ENCODE measurements at regions not wholly inside any gene's neighbourhood (a gene's known extent, or its start where the extent isn't known, plus 50 kb on each side); places are given as distances from the start of the nearest gene placed in this dataset.

DNA sequence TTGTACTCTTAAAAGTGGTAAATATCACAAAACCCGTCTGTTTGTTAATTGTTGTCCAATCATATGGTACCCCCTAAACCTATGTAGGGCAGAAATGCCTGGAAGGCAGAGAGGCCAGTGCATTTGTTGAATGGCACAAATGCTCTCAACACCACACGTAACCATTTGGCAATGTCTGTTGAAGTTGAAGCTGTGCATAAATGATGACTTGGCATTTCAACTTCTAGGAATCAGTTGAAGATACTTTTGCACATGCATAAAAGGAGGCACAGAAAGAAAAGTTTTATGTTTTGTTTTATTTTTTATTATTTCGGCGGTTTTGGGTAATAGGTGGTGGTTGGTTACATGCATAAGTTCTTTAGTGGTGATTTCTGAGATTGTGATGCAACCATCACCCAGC lies 246.6 kb downstream of the TAF11L14 start:
- Mint-ChIP-seq H3K36me3 (no peaks in the 10 kb centered on the region), H3K4me3 (no peak overlapping the region), H3K9me3 (no peaks in the 10 kb centered on the region), H3K27ac (no peak overlapping the region), H3K4me1 (no peaks in the 10 kb centered on the region), H3K27me3 (no peaks in the 10 kb centered on the region)

DNA sequence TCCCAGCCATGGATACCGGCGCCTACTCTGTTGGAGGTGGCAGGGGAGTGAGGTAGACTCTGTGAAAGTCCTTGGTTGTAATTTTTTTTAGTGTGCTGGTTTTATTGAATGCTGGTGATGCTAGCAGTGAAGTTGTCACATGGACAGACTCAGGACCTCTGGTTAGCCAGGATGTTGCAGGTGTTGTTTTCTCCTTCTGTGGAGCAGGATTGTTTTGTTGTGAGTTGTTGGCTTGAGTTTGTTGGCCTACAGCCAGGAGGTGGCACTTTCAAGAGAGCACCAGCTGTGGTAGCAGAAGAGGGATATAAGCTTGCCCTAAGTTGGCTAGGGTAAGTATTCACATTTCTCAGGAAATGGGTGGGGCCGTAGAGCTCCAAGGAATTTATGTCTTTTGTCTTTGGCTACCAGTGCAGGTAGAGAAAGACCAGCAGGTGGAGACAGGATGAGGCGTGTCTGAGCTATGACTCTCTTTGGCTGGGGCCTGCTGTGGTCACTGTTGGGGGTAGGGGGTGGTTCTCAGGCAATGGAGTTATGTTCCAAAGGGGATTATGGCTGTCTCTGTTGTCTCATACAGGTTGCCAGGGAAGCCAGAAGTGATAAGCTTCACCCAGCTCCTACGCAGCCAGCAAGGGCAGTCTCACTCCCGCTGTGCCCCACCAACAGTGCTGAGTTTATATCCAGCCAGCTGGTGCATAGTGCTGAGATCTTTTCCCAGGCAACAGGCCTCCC lies 248.7 kb downstream of the TAF11L14 start:
- H3K27me3 Mint-ChIP-seq: no peaks in the 10 kb centered on the region
- no peaks in the 10 kb centered on the region for H3K9me3 Mint-ChIP-seq
- no peaks in the 10 kb centered on the region for H3K4me1 Mint-ChIP-seq
- H3K36me3 Mint-ChIP-seq: no peaks in the 10 kb centered on the region
- H3K27ac Mint-ChIP-seq: no peak overlapping the region
- no peak overlapping the region for H3K4me3 Mint-ChIP-seq

DNA sequence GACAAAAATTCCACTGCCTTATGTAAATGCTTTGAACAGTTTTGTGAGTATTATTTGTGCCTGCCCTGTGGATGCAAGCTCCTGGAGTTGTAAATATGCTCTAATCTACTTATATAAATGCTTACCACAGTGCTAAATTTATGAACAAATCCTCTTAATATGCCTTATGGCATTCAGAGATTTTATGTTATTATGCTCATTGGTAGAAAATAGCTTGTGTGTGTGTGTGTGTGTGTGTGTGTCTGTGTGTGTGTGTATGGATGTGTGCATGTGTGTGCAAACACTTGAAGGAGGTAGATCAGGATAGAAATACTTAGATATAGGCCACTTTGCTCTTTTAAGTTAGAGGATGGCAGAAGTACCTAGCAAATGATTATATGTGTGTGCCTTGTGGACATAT lies 253.9 kb downstream of the TAF11L14 start:
- no peaks in the 10 kb centered on the region for H3K36me3 Mint-ChIP-seq
- no peak overlapping the region for H3K4me3 Mint-ChIP-seq
- H3K9me3 Mint-ChIP-seq: no peaks in the 10 kb centered on the region
- H3K4me1 Mint-ChIP-seq: no peaks in the 10 kb centered on the region
- H3K27me3 Mint-ChIP-seq: no peaks in the 10 kb centered on the region
- no peak overlapping the region for H3K27ac Mint-ChIP-seq

DNA sequence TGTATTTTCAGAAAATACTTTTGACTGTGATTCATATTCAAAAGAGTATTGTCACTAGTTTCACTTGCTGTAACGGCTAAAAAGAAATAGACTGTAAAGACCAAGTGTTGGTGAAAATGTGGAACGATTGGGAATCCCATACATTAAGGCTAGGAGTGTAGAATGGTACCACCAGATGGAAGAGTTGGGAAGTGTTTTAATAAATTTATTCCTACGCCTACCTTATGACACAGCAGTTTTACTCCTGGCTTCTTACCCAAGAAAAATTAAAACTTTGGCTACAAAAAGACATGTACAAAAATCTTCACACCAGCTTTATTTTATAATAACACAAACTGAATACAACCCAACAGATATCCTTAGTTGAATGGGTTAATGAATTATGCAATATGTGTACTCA lies 256.2 kb downstream of the TAF11L14 start:
- H3K27me3 Mint-ChIP-seq: no peaks in the 10 kb centered on the region
- no peaks in the 10 kb centered on the region for H3K4me1 Mint-ChIP-seq
- H3K27ac Mint-ChIP-seq: no peak overlapping the region
- no peak overlapping the region for H3K4me3 Mint-ChIP-seq
- H3K9me3 Mint-ChIP-seq: peaks cover 3% of the 10 kb centered on the region
- H3K36me3 Mint-ChIP-seq: no peaks in the 10 kb centered on the region

DNA sequence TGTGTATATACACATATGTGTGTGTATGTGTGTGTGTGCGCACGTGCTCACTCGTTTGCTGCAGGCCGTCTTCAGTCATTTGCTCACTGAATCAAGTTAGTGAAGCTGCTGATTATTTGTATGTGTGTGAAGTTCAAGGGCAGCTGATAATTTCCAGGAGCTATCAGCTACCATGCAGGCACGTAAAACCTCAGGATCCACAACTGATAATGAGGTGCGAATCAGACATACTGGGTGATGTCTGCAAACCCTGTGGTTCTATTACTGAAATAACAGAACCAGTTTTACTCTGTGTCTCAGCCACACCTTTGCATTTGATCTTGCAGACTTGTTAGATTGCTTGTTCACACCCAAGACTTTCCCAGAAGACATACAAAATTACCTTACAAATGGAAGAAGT lies 257.6 kb downstream of the TAF11L14 start:
- Mint-ChIP-seq H3K27ac (no peak overlapping the region), H3K4me3 (no peak overlapping the region), H3K9me3 (peaks cover 3% of the 10 kb centered on the region), H3K27me3 (no peaks in the 10 kb centered on the region), H3K4me1 (no peaks in the 10 kb centered on the region), H3K36me3 (no peaks in the 10 kb centered on the region)

DNA sequence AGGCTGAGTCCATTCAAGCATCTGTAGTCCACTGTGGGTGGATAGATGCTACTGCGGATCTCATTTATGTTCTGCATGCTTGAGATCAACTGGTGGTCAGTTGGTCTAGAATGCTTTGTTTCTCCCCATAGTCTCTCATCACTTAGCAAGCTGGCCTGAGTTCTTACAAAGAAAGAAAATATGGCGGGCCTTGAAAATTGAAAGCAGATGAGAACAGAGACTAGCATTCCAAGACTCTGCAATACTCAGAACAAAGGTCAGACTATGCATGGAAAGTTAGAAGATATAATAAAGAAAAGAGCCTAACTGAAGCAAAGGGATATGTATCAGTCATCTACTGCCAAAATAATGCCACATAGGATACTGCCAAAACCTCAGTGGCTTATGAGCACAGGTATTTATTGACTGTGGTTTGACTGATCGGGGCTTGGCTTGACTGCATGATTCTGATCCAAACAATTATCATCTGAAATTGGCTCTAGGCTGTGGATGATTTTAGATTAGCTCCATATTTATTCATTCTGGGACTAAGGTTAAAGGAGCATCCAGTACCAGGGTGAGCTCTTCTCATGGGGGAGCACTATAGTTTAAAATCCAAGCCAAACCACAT lies 258.9 kb downstream of the TAF11L14 start:
- Mint-ChIP-seq H3K9me3 (peaks cover 3% of the 10 kb centered on the region), H3K4me1 (no peaks in the 10 kb centered on the region), H3K27ac (no peak overlapping the region), H3K36me3 (no peaks in the 10 kb centered on the region), H3K4me3 (no peak overlapping the region), H3K27me3 (no peaks in the 10 kb centered on the region)

DNA sequence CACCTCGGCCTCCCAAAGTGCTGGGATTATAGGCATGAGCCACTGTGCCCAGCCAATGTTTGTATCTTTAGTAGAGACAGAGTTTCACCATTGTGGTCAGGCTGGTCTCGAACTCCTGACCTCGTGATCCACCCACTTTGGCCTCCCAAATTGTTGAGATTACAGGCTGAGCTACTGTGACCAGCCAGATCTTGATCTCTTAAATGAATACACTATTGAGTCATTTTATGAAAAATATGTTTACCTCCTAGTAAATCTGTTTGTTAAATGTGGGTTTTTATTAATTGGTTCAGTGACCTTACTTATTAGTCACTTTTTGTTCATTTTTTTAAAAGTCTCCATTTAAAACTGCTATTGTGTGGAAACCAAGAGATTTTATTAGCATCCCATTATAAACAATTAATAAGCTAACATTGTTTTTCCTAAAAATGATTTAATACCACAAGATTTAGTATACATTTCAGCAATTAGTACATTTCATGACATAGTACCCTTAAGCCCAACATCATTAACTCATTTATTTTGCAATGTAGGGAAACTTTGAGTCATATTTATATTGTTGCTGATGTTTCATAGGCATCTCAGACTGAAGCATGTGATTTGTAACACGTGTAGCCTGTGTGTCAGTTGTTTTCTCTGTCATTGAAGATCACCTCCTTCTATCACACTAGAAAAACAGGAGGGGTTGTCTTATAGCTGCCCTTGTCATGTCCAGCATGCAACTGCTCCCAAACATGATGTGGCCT lies 261.2 kb downstream of the TAF11L14 start:
- no peaks in the 10 kb centered on the region for H3K4me1 Mint-ChIP-seq
- H3K36me3 Mint-ChIP-seq: no peaks in the 10 kb centered on the region
- H3K27me3 Mint-ChIP-seq: no peaks in the 10 kb centered on the region
- H3K27ac Mint-ChIP-seq: no peak overlapping the region
- peaks cover 3% of the 10 kb centered on the region for H3K9me3 Mint-ChIP-seq
- no peak overlapping the region for H3K4me3 Mint-ChIP-seq

DNA sequence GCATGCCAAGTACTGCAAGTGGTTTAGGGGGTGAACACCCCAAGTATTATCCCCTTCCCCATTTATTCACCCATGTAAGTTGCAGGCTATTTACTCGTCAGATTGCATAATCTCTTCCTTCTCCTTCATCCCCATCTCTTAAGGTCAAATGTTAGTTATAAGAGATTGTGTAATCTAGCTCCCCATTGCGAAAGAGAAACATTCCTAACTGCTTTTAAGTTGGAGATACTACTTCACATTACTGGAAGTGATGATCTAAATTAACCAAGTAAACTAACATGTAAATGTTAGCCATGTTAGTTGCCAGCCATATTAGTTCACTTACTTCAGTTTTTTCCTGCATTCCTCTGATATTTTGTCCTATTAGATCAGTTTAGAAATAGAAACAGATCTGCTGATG lies 262.3 kb downstream of the TAF11L14 start:
- peaks cover 3% of the 10 kb centered on the region for H3K9me3 Mint-ChIP-seq
- no peak overlapping the region for H3K27ac Mint-ChIP-seq
- no peaks in the 10 kb centered on the region for H3K36me3 Mint-ChIP-seq
- H3K4me3 Mint-ChIP-seq: no peak overlapping the region
- H3K4me1 Mint-ChIP-seq: no peaks in the 10 kb centered on the region
- H3K27me3 Mint-ChIP-seq: no peaks in the 10 kb centered on the region

DNA sequence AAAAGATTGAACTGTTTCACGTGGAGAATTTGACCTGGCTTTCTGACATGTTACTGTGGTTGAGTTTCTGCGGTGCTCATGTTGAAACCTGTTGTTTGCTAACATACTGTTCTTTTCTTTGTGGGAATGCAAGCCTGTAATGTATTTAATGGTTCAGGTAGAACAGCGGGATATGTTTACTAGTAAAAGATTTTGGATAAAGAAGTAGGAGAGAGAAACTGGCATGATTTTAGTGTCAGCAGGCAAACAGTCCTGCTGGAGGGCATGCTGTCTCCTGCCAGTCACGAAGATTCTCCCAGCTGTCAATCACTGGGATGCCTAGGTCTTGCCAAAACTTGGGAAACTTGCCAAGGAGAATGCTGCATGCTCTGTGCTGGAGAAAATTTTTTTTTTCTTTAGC lies 263.5 kb downstream of the TAF11L14 start:
- no peaks in the 10 kb centered on the region for H3K36me3 Mint-ChIP-seq
- no peak overlapping the region for H3K27ac Mint-ChIP-seq
- H3K27me3 Mint-ChIP-seq: no peaks in the 10 kb centered on the region
- no peak overlapping the region for H3K4me3 Mint-ChIP-seq
- peaks cover 3% of the 10 kb centered on the region for H3K9me3 Mint-ChIP-seq
- no peaks in the 10 kb centered on the region for H3K4me1 Mint-ChIP-seq

DNA sequence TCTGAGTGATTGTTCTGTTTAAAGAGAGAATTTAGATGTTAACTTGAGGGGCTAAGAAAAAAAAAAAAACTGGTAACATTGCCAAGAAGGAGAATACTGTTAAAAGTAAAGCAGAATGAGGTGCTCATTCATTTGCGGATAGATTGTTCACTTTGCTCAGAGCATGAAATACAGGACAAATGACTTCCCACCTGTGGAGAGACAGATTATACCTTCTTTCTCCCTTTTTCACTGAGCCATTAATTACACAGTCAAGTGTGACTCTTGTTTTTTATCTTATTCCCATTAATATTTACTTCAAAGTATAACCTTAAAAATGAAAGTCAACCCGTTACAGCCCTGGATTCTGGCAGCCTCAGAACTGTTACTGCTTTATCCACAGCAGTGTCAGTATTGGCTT lies 264.5 kb downstream of the TAF11L14 start:
- Mint-ChIP-seq H3K4me3 (no peak overlapping the region), H3K9me3 (no peaks in the 10 kb centered on the region), H3K27me3 (no peaks in the 10 kb centered on the region), H3K27ac (no peak overlapping the region), H3K36me3 (no peaks in the 10 kb centered on the region), H3K4me1 (no peaks in the 10 kb centered on the region)

DNA sequence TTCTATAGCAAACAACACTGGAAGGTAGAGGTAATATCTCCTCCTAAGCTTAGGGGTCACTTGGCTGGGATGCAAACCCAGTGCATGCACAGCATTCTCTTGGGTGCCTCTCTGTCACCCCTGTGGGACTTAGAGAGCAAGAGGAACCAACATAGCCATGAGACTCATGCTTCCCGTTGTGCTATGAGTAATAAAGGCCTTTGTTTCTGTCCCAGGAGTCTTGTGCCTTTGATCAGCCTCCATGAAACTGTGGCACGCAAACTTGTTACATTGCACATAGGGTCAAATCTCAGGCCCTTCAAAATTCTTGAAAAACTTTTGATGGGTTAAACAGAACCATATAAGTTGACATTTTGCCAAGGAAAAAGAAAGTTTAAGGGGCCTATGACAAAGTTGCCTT lies 272.8 kb downstream of the TAF11L14 start:
- Mint-ChIP-seq H3K4me1 (no peaks in the 10 kb centered on the region), H3K36me3 (no peaks in the 10 kb centered on the region), H3K4me3 (no peak overlapping the region), H3K27ac (no peak overlapping the region), H3K9me3 (peaks cover 10% of the 10 kb centered on the region), H3K27me3 (no peaks in the 10 kb centered on the region)

DNA sequence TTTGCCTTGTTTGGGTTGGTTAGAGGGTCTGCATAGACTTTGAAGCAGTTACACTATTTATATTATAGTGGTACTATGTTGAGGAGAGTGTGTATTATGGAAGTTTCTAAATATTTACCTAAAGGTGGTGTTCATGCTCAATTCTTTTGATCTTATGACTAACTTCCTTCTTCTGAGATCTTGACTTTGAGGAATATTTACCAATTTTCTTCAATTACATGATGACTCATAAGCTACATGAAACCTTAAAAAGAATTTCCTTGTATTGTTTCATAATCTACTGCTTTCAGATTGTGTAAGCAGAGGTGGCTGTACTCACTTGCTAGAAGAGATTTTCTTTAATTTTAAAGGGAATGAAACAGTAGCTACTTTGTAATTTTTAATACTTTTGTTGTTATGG lies 276.1 kb downstream of the TAF11L14 start:
- H3K27me3 Mint-ChIP-seq: no peaks in the 10 kb centered on the region
- no peaks in the 10 kb centered on the region for H3K4me1 Mint-ChIP-seq
- H3K27ac Mint-ChIP-seq: no peak overlapping the region
- no peaks in the 10 kb centered on the region for H3K36me3 Mint-ChIP-seq
- peaks cover 15% of the 10 kb centered on the region for H3K9me3 Mint-ChIP-seq
- no peak overlapping the region for H3K4me3 Mint-ChIP-seq

DNA sequence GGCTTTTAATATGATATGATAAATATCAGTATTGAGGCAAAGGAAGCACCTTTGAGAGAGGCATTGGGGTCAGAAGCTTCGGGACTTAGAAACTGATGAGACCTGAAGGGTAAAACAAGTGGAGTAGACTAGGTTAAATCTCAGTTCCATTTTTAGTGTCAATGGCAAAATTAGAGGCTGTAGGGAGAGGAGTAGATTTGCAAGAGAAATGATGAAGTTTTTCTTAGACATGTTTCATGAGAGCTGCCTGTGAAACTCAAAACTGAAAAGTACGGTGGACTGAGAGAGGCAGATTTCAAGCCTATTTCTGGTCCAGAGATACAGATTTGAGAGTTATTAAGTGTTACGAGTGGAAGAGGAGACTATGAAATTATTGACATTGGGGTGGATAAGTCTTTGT lies 278.5 kb downstream of the TAF11L14 start:
- H3K9me3 Mint-ChIP-seq: peaks cover 19% of the 10 kb centered on the region

DNA sequence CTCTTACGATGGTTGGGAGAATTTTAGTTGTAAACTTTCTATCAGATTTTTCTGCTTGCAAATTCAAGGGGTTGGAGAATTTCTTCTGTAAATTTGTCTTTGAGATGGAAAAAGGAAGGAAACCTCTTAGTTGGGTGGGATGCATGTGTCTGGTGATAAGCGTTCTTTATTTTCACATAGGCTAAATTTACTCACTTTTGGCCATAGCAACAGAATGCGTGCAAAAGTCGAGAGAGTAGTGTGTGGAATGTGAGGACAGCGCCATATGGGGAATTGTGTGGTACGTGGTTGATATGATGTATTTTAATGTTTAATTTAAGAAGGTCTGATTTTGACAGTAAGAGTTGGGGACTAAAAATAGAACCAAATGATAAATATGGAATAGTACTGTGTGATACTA lies 282.2 kb downstream of the TAF11L14 start:
- H3K4me3 Mint-ChIP-seq: no peak overlapping the region
- H3K36me3 Mint-ChIP-seq: no peaks in the 10 kb centered on the region
- peaks cover 19% of the 10 kb centered on the region for H3K9me3 Mint-ChIP-seq
- no peaks in the 10 kb centered on the region for H3K4me1 Mint-ChIP-seq
- H3K27me3 Mint-ChIP-seq: no peaks in the 10 kb centered on the region
- H3K27ac Mint-ChIP-seq: no peak overlapping the region

More for the DNA sequence above, 278.5 kb downstream of the TAF11L14 start:
- Mint-ChIP-seq H3K36me3 (no peaks in the 10 kb centered on the region), H3K27ac (no peak overlapping the region), H3K4me1 (no peaks in the 10 kb centered on the region), H3K27me3 (no peaks in the 10 kb centered on the region), H3K4me3 (no peak overlapping the region)

DNA sequence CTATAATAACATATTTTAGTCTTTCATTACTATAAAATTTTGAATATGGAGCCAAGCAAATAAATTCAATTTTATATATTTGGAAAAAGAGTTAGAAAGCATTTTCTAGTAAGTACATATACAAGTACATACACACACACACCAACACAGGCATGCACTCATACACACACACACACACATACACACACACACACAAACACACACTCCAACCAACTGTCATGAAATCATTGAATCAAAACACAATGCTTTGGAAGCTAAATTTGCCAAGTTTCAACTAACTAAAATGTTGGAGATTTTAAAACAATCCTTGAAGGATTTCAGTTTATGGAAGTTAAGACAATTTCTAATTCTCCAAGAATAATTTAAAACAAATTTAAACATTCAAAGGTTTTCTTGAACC lies 283.2 kb downstream of the TAF11L14 start:
- H3K27ac Mint-ChIP-seq: no peak overlapping the region
- no peaks in the 10 kb centered on the region for H3K27me3 Mint-ChIP-seq
- no peaks in the 10 kb centered on the region for H3K4me1 Mint-ChIP-seq
- no peaks in the 10 kb centered on the region for H3K36me3 Mint-ChIP-seq
- H3K4me3 Mint-ChIP-seq: no peak overlapping the region
- peaks cover 19% of the 10 kb centered on the region for H3K9me3 Mint-ChIP-seq

DNA sequence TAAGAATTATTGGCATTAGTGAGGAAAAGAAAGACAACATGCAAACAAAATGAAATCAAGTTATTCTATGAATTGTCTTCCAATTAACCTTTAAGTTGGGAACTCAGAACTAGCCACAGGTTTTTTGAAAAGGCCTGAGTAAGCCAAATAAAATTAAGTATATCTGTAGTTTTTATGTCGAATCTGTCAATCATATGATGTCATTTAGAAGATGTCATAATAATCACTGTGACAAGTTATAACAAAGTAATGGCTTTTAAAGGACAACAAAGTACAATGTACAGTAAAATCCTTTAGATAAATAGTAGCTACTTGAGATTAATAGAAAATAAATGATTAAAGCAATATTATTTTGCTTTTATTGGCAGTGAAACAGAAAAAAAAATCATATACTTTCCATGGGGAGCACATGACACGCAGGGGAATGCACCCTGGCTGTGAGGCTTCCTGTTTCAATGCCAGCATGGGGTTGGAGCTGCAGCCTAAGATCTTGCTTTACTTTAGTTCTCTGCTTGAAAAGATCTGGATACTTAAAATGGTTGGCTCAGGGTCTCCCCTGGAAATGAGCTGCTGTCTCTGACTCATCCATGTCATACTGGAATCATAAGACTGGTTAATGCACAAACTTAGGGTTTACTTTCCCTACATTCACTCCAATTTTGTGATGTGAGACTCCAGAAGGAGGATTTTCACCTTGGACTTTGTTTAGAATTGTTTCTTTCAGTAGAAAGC lies 284.3 kb downstream of the TAF11L14 start:
- Mint-ChIP-seq H3K36me3 (no peaks in the 10 kb centered on the region), H3K9me3 (peaks cover 13% of the 10 kb centered on the region), H3K27me3 (no peaks in the 10 kb centered on the region), H3K27ac (no peak overlapping the region), H3K4me1 (no peaks in the 10 kb centered on the region), H3K4me3 (no peak overlapping the region)
